ENCODE measurements at regions not wholly inside any gene's neighbourhood (a gene's known extent, or its start where the extent isn't known, plus 50 kb on each side); places are given as distances from the start of the nearest gene placed in this dataset.

DNA sequence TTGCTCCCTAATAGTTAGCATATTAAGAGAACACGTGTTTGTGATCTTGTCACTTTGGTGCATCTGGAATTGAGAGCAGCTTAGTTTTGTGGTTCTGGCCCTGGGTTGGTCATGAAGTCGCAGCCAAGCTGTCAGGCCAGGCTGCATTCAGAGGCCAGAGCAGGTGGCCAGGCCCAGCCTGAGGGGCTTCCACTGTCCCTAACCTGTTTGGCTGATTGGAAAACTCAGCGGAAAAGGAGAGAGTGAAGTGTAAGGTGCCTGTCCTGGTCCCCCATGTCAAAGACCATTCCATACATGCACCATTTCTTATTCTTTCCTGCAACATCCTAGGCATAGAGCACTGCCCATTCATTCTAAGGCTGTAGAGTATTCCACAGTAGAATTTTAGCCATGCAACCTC is 111.5 kb upstream of the IGLL5 start:
- intact Hi-C loops (cut with micrococcal nuclease) = no loop called here
- ATAC-seq (ENCODE audit: low read depth) (no peak), DNase-seq (no peak)
- no peaks in the 10 kb centered on the region for H3K79me2 ChIP-seq (ENCODE audit: control insufficient read depth, insufficient read depth, low read length)
- no peak overlapping the region for H3K4me2 ChIP-seq (replicated peaks; ENCODE audit: low read depth, low read length, poor library complexity, severe bottlenecking)
- H3K9me3 Mint-ChIP-seq (ENCODE audit: insufficient read depth) = no peaks in the 10 kb centered on the region
- H3K27me3 ChIP-seq (replicated peaks in 1 of 4; ENCODE audit: control extremely low read depth in 1 of 4, control insufficient read depth in 3 of 4, insufficient read depth in 4 of 4, low read length in 3 of 4) = no peaks in the 10 kb centered on the region
- peaks cover 22 to 33% of the 10 kb centered on the region in 2 donors for H3K4me1 ChIP-seq (ENCODE audit: control insufficient read depth in 2 of 2, insufficient read depth in 2 of 2, low read length in 2 of 2)
- CTCF ChIA-PET = interaction anchor here (1.0 to 2.8 kb wide), 6 partner anchors 12 to 183 kb away, joined by 3 to 9 read pairs (median 4); no protein-coding TSS in a partner anchor
- H4K20me1 ChIP-seq (ENCODE audit: control insufficient read depth, insufficient read depth, low read length, poor library complexity, severe bottlenecking) = no peaks in the 10 kb centered on the region
- no peak for TF ChIP-seq EZH2 (IDR thresholded peaks at IDR 0.05; ENCODE audit: borderline replicate concordance, insufficient read depth, low read depth, low read length, poor library complexity, severe bottlenecking)
- H3K27ac Mint-ChIP-seq = no peak overlapping the region
- peaks cover 28% of the 10 kb centered on the region for H3K4me1 Mint-ChIP-seq
- no peak overlapping the region for H2AFZ ChIP-seq (ENCODE audit: insufficient read depth, low read depth, low read length, poor library complexity, severe bottlenecking)
- POLR2A ChIA-PET = no interaction called here
- no CpG with 5 or more reads among the region's 3 CpGs for WGBS (ENCODE audit: insufficient coverage)
- H3K27ac ChIP-seq (ENCODE audit: low read length in 2 of 2) = no peak overlapping the region
- peaks cover 0 to 25% (median 0%) of the 10 kb centered on the region in 3 donors for H3K9me3 ChIP-seq (ENCODE audit: control extremely low read depth in 1 of 3, control insufficient read depth in 2 of 3, insufficient read depth in 1 of 3, low read length in 2 of 3)
- H3K4me3 Mint-ChIP-seq = no peak overlapping the region
- no peak overlapping the region for H3K9ac ChIP-seq (ENCODE audit: low read length)
- peaks cover under 1% of the 10 kb centered on the region for H3K27me3 Mint-ChIP-seq
- H3K4me3 ChIP-seq (ENCODE audit: control extremely low read depth in 1 of 5, extremely low read depth in 1 of 5, insufficient read depth in 1 of 5, low read depth in 2 of 5, low read length in 4 of 5) = no peak overlapping the region
- H3K36me3 ChIP-seq (replicated peaks in 1 of 2; ENCODE audit: control extremely low read depth in 1 of 2, control insufficient read depth in 1 of 2, extremely low read depth in 1 of 2, insufficient read depth in 2 of 2, low read length in 1 of 2) = no peaks in the 10 kb centered on the region

DNA sequence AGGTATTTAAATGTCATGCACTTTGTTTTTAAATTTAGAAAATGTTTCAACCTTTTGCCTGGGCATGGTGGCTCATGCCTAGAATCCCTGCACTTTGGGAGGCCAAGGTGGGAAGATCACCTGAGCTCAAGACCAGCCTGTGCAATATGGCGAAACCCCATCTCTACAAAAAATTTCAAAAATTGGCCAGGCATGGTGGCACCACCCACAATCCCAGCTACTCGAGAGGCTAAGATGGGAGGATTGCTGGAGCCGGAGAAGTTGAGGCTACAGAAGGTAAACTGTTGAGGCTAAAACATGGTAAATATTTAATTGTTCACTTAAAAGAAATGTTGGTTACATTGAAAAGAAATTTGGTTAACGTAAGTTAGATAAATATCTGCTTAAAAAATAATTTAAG is 108.4 kb upstream of the IGLL5 start:
- no peak overlapping the region for H2AFZ ChIP-seq (ENCODE audit: insufficient read depth, low read depth, low read length, poor library complexity, severe bottlenecking)
- 100% methylated on average over 2 of the region's 4 CpGs for WGBS (ENCODE audit: insufficient coverage)
- no peak overlapping the region for H3K9ac ChIP-seq (ENCODE audit: low read length)
- H3K4me2 ChIP-seq (replicated peaks; ENCODE audit: low read depth, low read length, poor library complexity, severe bottlenecking) = no peak overlapping the region
- H3K36me3 ChIP-seq (replicated peaks in 1 of 2; ENCODE audit: control extremely low read depth in 1 of 2, control insufficient read depth in 1 of 2, extremely low read depth in 1 of 2, insufficient read depth in 2 of 2, low read length in 1 of 2) = no peaks in the 10 kb centered on the region
- no peaks in the 10 kb centered on the region for H3K79me2 ChIP-seq (ENCODE audit: control insufficient read depth, insufficient read depth, low read length)
- H3K4me3 ChIP-seq (ENCODE audit: control extremely low read depth in 1 of 5, extremely low read depth in 1 of 5, insufficient read depth in 1 of 5, low read depth in 2 of 5, low read length in 4 of 5) = no peak overlapping the region
- H3K9me3 Mint-ChIP-seq (ENCODE audit: insufficient read depth) = no peaks in the 10 kb centered on the region
- DNase-seq = no peak
- ChIA-PET POLR2A (no interaction called here), CTCF (interaction anchor here (0.7 to 3.5 kb wide), 3 partner anchors 9 to 176 kb away, joined by 3 to 13 read pairs (median 5); no protein-coding TSS in a partner anchor)
- TF ChIP-seq, protein P1, sequence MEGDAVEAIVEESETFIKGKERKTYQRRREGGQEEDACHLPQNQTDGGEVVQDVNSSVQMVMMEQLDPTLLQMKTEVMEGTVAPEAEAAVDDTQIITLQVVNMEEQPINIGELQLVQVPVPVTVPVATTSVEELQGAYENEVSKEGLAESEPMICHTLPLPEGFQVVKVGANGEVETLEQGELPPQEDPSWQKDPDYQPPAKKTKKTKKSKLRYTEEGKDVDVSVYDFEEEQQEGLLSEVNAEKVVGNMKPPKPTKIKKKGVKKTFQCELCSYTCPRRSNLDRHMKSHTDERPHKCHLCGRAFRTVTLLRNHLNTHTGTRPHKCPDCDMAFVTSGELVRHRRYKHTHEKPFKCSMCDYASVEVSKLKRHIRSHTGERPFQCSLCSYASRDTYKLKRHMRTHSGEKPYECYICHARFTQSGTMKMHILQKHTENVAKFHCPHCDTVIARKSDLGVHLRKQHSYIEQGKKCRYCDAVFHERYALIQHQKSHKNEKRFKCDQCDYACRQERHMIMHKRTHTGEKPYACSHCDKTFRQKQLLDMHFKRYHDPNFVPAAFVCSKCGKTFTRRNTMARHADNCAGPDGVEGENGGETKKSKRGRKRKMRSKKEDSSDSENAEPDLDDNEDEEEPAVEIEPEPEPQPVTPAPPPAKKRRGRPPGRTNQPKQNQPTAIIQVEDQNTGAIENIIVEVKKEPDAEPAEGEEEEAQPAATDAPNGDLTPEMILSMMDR (IDR thresholded peaks at IDR 0.05) = no peak
- TF ChIP-seq EZH2 (IDR thresholded peaks at IDR 0.05; ENCODE audit: borderline replicate concordance, insufficient read depth, low read depth, low read length, poor library complexity, severe bottlenecking) = no peak
- H3K9me3 ChIP-seq (ENCODE audit: control extremely low read depth in 1 of 3, control insufficient read depth in 2 of 3, insufficient read depth in 1 of 3, low read length in 2 of 3) = peaks cover 0 to 7% (median 0%) of the 10 kb centered on the region in 3 donors
- no peaks in the 10 kb centered on the region for H3K27me3 ChIP-seq (replicated peaks in 1 of 4; ENCODE audit: control extremely low read depth in 1 of 4, control insufficient read depth in 3 of 4, insufficient read depth in 4 of 4, low read length in 3 of 4)
- peaks cover 9% of the 10 kb centered on the region for H3K4me1 Mint-ChIP-seq
- no peak overlapping the region for H3K4me3 Mint-ChIP-seq
- H3K27ac Mint-ChIP-seq = no peak overlapping the region
- peaks cover 13% of the 10 kb centered on the region for H3K27me3 Mint-ChIP-seq
- intact Hi-C loops (cut with micrococcal nuclease) = no loop called here
- no peak overlapping the region for H3K27ac ChIP-seq (ENCODE audit: low read length in 2 of 2)
- H3K4me1 ChIP-seq (ENCODE audit: control insufficient read depth in 2 of 2, insufficient read depth in 2 of 2, low read length in 2 of 2) = peaks cover 8% of the 10 kb centered on the region in 2 donors
- ATAC-seq (ENCODE audit: low read depth) = no peak
- no peaks in the 10 kb centered on the region for H4K20me1 ChIP-seq (ENCODE audit: control insufficient read depth, insufficient read depth, low read length, poor library complexity, severe bottlenecking)
